H1 (cell line): ENCODE measurements at regions not wholly inside any gene's neighbourhood (a gene's known extent, or its start where the extent isn't known, plus 50 kb on each side); places are given as distances from the start of the nearest gene placed in this dataset.
A peak's percentile ranks its signal among the peaks of the same experiment; 100 is the strongest.

Experiments used
- ATF2 ChIP-seq: IDR thresholded peaks from 2 replicates; pipeline ENCODE4 v1.6.1; 2012; ENCODE audit warnings: low read length, inconsistent platforms
- CREB1 ChIP-seq: IDR thresholded peaks from 2 replicates; pipeline ENCODE4 v1.6.1; 2012; ENCODE audit warnings: inconsistent platforms
- HDAC2 ChIP-seq, 2 experiments: fragments of 300-600 bp in 1 of 2; sonication (generic) in 1 of 2; IDR thresholded peaks; 2 replicates each; pipeline ENCODE4 v1.6.1; 2011 to 2012; ENCODE audit warnings: low read depth in 2 of 2, low read length in 2 of 2, mild to moderate bottlenecking in 2 of 2, moderate library complexity in 2 of 2, borderline replicate concordance in 1 of 2, inconsistent platforms in 1 of 2
- KDM1A ChIP-seq: fragments of 200-600, 300-600 bp; sonication (generic); IDR thresholded peaks from 2 replicates; pipeline ENCODE4 v1.7.1; 2016; ENCODE audit warnings: mild to moderate bottlenecking, low read length, borderline replicate concordance
- KDM4A ChIP-seq: IDR thresholded peaks from one replicate; pipeline ENCODE4 v1.7.1; 2012; ENCODE audit warnings: low read depth, mild to moderate bottlenecking, moderate library complexity, low read length, inconsistent platforms; ENCODE audit not compliant: severe bottlenecking
- MAFK ChIP-seq: IDR thresholded peaks from 2 replicates; pipeline ENCODE4 v1.6.1; 2012; ENCODE audit warnings: low read depth, mild to moderate bottlenecking, improper control_type of control experiment, low read length
- SP2 ChIP-seq: IDR thresholded peaks from 2 replicates; pipeline ENCODE4 v1.6.1; 2012; ENCODE audit warnings: mild to moderate bottlenecking, low read length, inconsistent platforms
- TBP ChIP-seq: IDR thresholded peaks from 2 replicates; pipeline ENCODE4 v1.6.1; 2011; ENCODE audit warnings: low read depth, low read length, improper control_type of control experiment
- TEAD4 ChIP-seq: IDR thresholded peaks from 2 replicates; pipeline ENCODE4 v1.6.1; 2012; ENCODE audit warnings: low read depth, low read length, inconsistent platforms, mixed read lengths
- USF2 ChIP-seq: IDR thresholded peaks from 2 replicates; pipeline ENCODE4 v1.6.1; 2011; ENCODE audit warnings: low read length, improper control_type of control experiment
- TF ChIP-seq, protein P1 (sequence below): IDR thresholded peaks from 2 replicates; pipeline ENCODE4 v1.6.1; 2012; ENCODE audit warnings: inconsistent platforms

- no peak for TF ChIP-seq USF2
- TF ChIP-seq MAFK: peak; percentile 88; the same call in 1 of the 2 replicates
- TF ChIP-seq KDM4A: no peak
- no peak for TF ChIP-seq HDAC2 (IDR thresholded peaks at IDR 0.05; ENCODE audit: borderline replicate concordance in 1 of 2, low read depth in 2 of 2, low read length in 2 of 2)
- TF ChIP-seq ATF2: 0 out of 2 replicates have a peak, but pooled peaks have one; percentile 52
- TF ChIP-seq CREB1: 0 out of 2 replicates have a peak, but pooled peaks have one; percentile 34
- TF ChIP-seq SP2: no peak
- TF ChIP-seq TBP: peak; percentile 99
- TF ChIP-seq TEAD4: peak; percentile 80
- TF ChIP-seq, protein P1, sequence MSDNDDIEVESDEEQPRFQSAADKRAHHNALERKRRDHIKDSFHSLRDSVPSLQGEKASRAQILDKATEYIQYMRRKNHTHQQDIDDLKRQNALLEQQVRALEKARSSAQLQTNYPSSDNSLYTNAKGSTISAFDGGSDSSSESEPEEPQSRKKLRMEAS: peak; percentile 11; the same call in 1 of the 2 replicates
- TF ChIP-seq KDM1A: peak; percentile 60; the same call in 1 of the 2 replicates
Observed at GRCh38 chr21:17454315-17455027, 58.4 kb upstream of the CXADR start (continued).
